HCT116 (cell line): ENCODE measurements at regions not wholly inside any gene's neighbourhood (a gene's known extent, or its start where the extent isn't known, plus 50 kb on each side); places are given as distances from the start of the nearest gene placed in this dataset.

Experiments
- CEBPB ChIP-seq: IDR thresholded peaks from 2 replicates; pipeline ENCODE4 v1.6.1; 2012; ENCODE audit warnings: low read depth
- CTCF ChIP-seq, 3 experiments: fragments of 200-600 bp in 1 of 3; sonication (generic) in 1 of 3; IDR thresholded peaks in 2 of 3; conservative IDR thresholded peaks in 1 of 3; 2 replicates each; pipeline ENCODE4 v1.5.1; 2012 to 2017; ENCODE audit warnings: low read depth in 2 of 3, low read length in 2 of 3, antibody characterized with exemption in 1 of 3, borderline replicate concordance in 1 of 3, control low read depth in 1 of 3, mild to moderate bottlenecking in 1 of 3, mixed read lengths in 1 of 3, mixed run types in 1 of 3, moderate library complexity in 1 of 3; ENCODE audit not compliant: insufficient read depth in 1 of 3
- FOSL1 ChIP-seq: IDR thresholded peaks from 2 replicates; pipeline ENCODE4 v1.6.1; 2012; ENCODE audit warnings: low read depth
- POLR2A ChIP-seq: IDR thresholded peaks from 2 replicates; pipeline ENCODE4 v1.7.0; 2011; ENCODE audit warnings: borderline replicate concordance; ENCODE audit not compliant: insufficient read depth, insufficient read length; ENCODE audit errors: extremely low read depth
- POLR2AphosphoS5 ChIP-seq: IDR thresholded peaks from 2 replicates; pipeline ENCODE4 v1.6.1; 2011; ENCODE audit warnings: mild to moderate bottlenecking, low read depth, low read length, moderate library complexity
- SIN3A ChIP-seq: IDR thresholded peaks from 2 replicates; pipeline ENCODE4 v1.6.1; 2012; ENCODE audit warnings: low read depth

GRCh38 chr12:98401427-98401826 is 114.0 kb upstream of the TMPO start:
- TF ChIP-seq CTCF (IDR thresholded peaks at IDR 0.05 in 2 of 3, conservative IDR thresholded peaks at IDR 0.05 in 1 of 3; ENCODE audit: borderline replicate concordance in 1 of 3, insufficient read depth in 1 of 3, low read depth in 2 of 3, low read length in 2 of 3), result no peak
- no peak for TF ChIP-seq SIN3A
- no peak; the same call in 1 of the 2 replicates for TF ChIP-seq FOSL1
- TF ChIP-seq POLR2A, result no peak
- 0 out of 2 replicates have a peak, but pooled peaks have one; percentile 25 for TF ChIP-seq POLR2AphosphoS5
- no peak for TF ChIP-seq CEBPB
